WTC11 (cell line): ENCODE measurements at regions not wholly inside any gene's neighbourhood (a gene's known extent, or its start where the extent isn't known, plus 50 kb on each side); places are given as distances from the start of the nearest gene placed in this dataset.

Experiments used
- ATAC-seq: fragments of 200-7000 bp; cut with Tn5 transposase; 2 replicates; pipeline ENCODE4 v1.10.0; 2021; ENCODE audit warnings: mild to moderate bottlenecking, moderate library complexity
- CTCF ChIA-PET: fragments of 300-600 bp; sonication (Branson Sonifier 250); formaldehyde crosslinking; loops from one replicate; lab custom pipeline; 2021; ENCODE audit warnings: antibody characterized with exemption; lab: Charles Lee
- POLR2A ChIA-PET: fragments of 350-600 bp; sonication (Branson Sonifier 250); formaldehyde crosslinking; loops from one replicate; lab custom pipeline; 2021; ENCODE audit warnings: antibody characterized with exemption; lab: Charles Lee
- DNase-seq: peaks from one replicate; pipeline ENCODE4 v3.0.0; 2021; ENCODE audit warnings: low spot score
- H3K27ac Mint-ChIP-seq: 2 replicates; pipeline ENCODE4 v1.8.0; 2021; ENCODE audit warnings: mixed read lengths
- H3K27me3 Mint-ChIP-seq: 2 replicates; pipeline ENCODE4 v1.8.0; 2021; ENCODE audit warnings: low read depth, mild to moderate bottlenecking, moderate library complexity, mixed read lengths
- H3K36me3 Mint-ChIP-seq: 2 replicates; pipeline ENCODE4 v1.8.0; 2021; ENCODE audit warnings: mixed read lengths
- H3K4me1 Mint-ChIP-seq: 2 replicates; pipeline ENCODE4 v1.8.0; 2022; ENCODE audit warnings: mixed read lengths
- H3K4me3 Mint-ChIP-seq: 2 replicates; pipeline ENCODE4 v1.8.0; 2021; ENCODE audit warnings: mild to moderate bottlenecking, moderate library complexity, mixed read lengths
- H3K9me3 Mint-ChIP-seq: 2 replicates; pipeline ENCODE4 v1.8.0; 2021; ENCODE audit warnings: mixed read lengths
- ARID4B ChIP-seq: sonication (generic); formaldehyde crosslinking; IDR thresholded peaks from 2 replicates; pipeline ENCODE4 v1.8.0; 2023; ENCODE audit warnings: missing genetic modification reagents, mild to moderate bottlenecking, borderline replicate concordance
- CDX4 ChIP-seq: fragments of 250-450 bp; sonication (Bioruptor Pico); IDR thresholded peaks from 2 replicates; pipeline ENCODE4 v1.9.0; 2021; ENCODE audit warnings: moderate library complexity, mild to moderate bottlenecking, inconsistent platforms, borderline replicate concordance
- CTCF ChIP-seq: fragments of 200-600 bp; IDR thresholded peaks from 2 replicates; pipeline ENCODE4 v1.8.0; 2022; ENCODE audit warnings: antibody characterized with exemption
- ELF4 ChIP-seq: sonication (generic); formaldehyde crosslinking; IDR thresholded peaks from 2 replicates; pipeline ENCODE4 v1.8.1; 2022; ENCODE audit warnings: low read depth, mild to moderate bottlenecking, moderate library complexity, missing genetic modification reagents
- ETV6 ChIP-seq: sonication (generic); formaldehyde crosslinking; IDR thresholded peaks from 2 replicates; pipeline ENCODE4 v1.8.1; 2022; ENCODE audit warnings: mild to moderate bottlenecking, missing genetic modification reagents
- HMGXB4 ChIP-seq: sonication (generic); formaldehyde crosslinking; IDR thresholded peaks from 2 replicates; pipeline ENCODE4 v1.8.1; 2023; ENCODE audit warnings: mild to moderate bottlenecking, moderate library complexity, missing genetic modification reagents
- IRF2 ChIP-seq: sonication (generic); formaldehyde crosslinking; IDR thresholded peaks from 2 replicates; pipeline ENCODE4 v1.8.0; 2022; ENCODE audit warnings: low read depth, missing genetic modification reagents, borderline replicate concordance
- MAX ChIP-seq: sonication (generic); formaldehyde crosslinking; IDR thresholded peaks from 2 replicates; pipeline ENCODE4 v1.8.0; 2022; ENCODE audit warnings: mild to moderate bottlenecking, missing genetic modification reagents
- PREB ChIP-seq: sonication (generic); formaldehyde crosslinking; IDR thresholded peaks from 2 replicates; pipeline ENCODE4 v1.8.1; 2022; ENCODE audit warnings: mild to moderate bottlenecking, missing genetic modification reagents, moderate library complexity, borderline replicate concordance
- SOX15 ChIP-seq: fragments of 250-450 bp; sonication (Bioruptor Pico); IDR thresholded peaks from 2 replicates; pipeline ENCODE4 v1.9.0; 2021; ENCODE audit warnings: mild to moderate bottlenecking
- SP1 ChIP-seq: sonication (generic); formaldehyde crosslinking; conservative IDR thresholded peaks from 2 replicates; pipeline ENCODE4 v1.8.1; 2022; ENCODE audit warnings: missing genetic modification reagents
- ZBTB43 ChIP-seq: sonication (generic); formaldehyde crosslinking; IDR thresholded peaks from 2 replicates; pipeline ENCODE4 v1.8.1; 2023; ENCODE audit warnings: mild to moderate bottlenecking, missing genetic modification reagents
- ZNF423 ChIP-seq: fragments of 250-450 bp; sonication (Bioruptor Pico); IDR thresholded peaks from 2 replicates; pipeline ENCODE4 v2.1.2; 2022; ENCODE audit warnings: mild to moderate bottlenecking, moderate library complexity
- ZNF512 ChIP-seq: sonication (generic); formaldehyde crosslinking; IDR thresholded peaks from 2 replicates; pipeline ENCODE4 v1.8.1; 2022; ENCODE audit warnings: missing genetic modification reagents, borderline replicate concordance

GRCh38 chr22:48332438-48333322 is 1495.0 kb downstream of the BRD1 start:
- CTCF ChIA-PET: interaction anchor here (1.2 kb wide), 1 partner anchor 55 kb away, joined by 3 read pairs; no protein-coding TSS in a partner anchor
- POLR2A ChIA-PET: no interaction called here
- Mint-ChIP-seq H3K4me1 (no peaks in the 10 kb centered on the region), H3K27ac (no peak overlapping the region), H3K4me3 (no peak overlapping the region)
- DNase-seq: no peak
- TF ChIP-seq SOX15: no peak
- no peak for TF ChIP-seq ELF4
- TF ChIP-seq IRF2 (CRISPR knock-in tag): no peak
- TF ChIP-seq, all 79 proteins: peak for 0
- ATAC-seq: no peak
- peaks cover 12% of the 10 kb centered on the region for H3K36me3 Mint-ChIP-seq
- peaks cover 27% of the 10 kb centered on the region for H3K9me3 Mint-ChIP-seq
- H3K27me3 Mint-ChIP-seq: peaks cover 5% of the 10 kb centered on the region

GRCh38 chr22:48331691-48332220 is 1495.9 kb downstream of the BRD1 start:
- Mint-ChIP-seq H3K27me3 (peaks cover 5% of the 10 kb centered on the region), H3K4me3 (no peak overlapping the region), H3K9me3 (peaks cover 27% of the 10 kb centered on the region), H3K36me3 (peaks cover 12% of the 10 kb centered on the region), H3K27ac (no peak overlapping the region), H3K4me1 (no peaks in the 10 kb centered on the region)
- POLR2A ChIA-PET: no interaction called here
- no peak for ATAC-seq
- CTCF ChIA-PET: interaction anchor here (1.2 kb wide), 1 partner anchor 55 kb away, joined by 3 read pairs; no protein-coding TSS in a partner anchor
- no peak for DNase-seq
- TF ChIP-seq SP1 (CRISPR knock-in tag) (no peak), CDX4 (CRISPR knock-in tag) (no peak), HMGXB4 (CRISPR knock-in tag) (no peak), ZNF423 (CRISPR knock-in tag) (no peak), CTCF (no peak), ZNF512 (CRISPR knock-in tag) (no peak), MAX (CRISPR knock-in tag) (no peak), ETV6 (CRISPR knock-in tag) (no peak), SOX15 (no peak), ARID4B (CRISPR knock-in tag) (no peak), PREB (CRISPR knock-in tag) (no peak), ZBTB43 (CRISPR knock-in tag) (no peak)
